Limb (tissue), 2 donors: ENCODE measurements at regions not wholly inside any gene's neighbourhood (a gene's known extent, or its start where the extent isn't known, plus 50 kb on each side); places are given as distances from the start of the nearest gene placed in this dataset.
A peak's percentile ranks its signal among the peaks of the same experiment; 100 is the strongest.

Source experiments
- DNase-seq, 2 donors: peaks; one replicate each; pipeline ENCODE4 v3.0.0-alpha.2; 2016; ENCODE audit errors: extremely low spot score in 2 of 2

DNA sequence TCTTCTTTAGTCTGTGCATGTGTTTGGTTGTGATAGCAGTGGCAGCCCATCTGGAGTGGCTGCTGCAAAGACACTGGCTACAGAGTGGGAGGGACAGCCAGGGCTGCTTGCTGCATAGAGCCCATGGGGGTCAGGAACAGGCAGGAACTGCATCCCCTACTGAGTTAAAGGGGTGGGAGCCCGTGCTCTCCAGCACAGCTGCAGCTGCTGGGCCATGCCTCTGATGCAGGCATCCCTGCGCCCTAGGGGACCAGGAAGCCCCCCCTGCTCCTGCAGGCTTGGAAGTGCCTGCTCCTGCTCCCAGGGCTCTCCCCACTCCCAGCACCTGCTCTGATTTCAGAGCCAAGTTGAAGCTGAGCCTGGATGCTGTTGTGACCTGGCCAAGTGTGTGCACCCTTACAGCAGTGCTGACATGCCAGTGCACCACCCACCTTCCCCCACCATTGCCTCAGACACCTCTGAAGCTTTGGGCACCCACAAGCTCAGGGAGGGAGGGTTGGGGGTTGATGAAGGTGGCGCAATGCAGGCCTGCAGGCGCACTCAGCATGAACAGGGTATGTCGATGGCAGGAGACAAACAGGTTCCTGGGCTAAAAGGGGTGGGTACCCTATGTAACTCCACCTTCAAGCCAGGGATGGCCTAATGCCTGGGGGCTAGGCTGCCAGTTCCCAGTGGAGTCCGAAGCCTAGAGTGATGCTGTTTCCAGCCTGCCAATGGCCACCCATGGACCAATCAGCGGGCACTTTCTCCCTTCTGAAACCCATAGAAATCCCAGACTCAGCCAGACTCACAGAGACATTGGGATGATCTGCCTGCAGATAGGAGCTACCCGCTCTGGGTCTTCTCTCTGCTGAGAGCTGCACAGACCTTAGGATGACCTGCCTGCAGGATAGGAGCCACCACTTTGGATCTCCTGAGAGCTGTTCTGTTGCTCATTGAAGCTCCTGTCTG, 919.9 kb upstream of the MIR17HG start:
- DNase-seq, result no peak

DNA sequence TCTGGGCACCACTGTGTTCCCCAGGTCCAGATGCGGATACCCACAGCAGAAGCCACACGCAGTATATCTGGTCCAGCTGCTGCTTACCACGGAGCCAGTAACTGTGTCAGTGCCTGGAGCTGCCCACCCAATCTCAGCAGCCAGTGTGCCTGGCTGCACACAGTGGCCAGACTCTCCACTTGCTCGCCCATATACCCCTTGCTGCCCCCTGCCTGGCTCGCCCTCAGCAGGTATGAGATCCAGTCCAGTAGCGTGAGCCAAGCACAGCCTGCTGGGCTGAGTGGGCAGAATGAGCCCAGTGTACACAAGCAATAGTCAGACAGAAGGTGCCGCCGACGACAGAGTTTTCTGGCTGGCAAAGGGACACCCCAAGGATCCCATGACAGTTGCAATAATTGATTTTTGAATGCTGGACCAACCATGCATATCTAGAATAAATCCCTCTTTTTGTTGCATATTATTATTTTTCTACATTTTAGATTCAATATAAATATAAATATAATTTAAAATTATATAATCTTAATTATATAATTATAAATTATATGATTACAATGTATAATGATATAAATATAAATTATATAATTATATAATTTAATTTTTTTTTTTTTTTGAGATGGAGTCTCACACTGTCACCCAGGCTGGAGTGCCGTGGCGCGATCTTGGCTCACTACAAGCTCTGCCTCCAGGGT, 918.8 kb upstream of the MIR17HG start:
- DNase-seq, result no peak

DNA sequence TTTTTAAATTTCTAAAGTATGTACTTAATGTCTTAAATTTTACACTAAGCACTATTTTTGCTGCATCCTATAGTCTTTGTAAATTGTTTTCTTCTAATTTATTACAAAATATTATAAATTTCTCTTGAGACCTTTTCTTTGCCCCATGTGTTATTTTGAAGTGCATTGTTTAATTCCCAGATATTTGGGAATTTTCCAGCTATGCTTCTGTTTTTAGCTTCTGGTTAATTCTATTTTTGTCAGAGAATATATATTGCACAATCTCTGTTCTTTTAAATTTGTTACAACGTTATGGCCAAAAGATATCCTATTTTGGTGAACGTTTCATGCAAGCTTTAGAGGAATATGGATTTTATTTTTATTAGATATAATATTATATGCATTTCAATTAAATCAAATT, 917.4 kb upstream of the MIR17HG start:
- DNase-seq, result no peak

DNA sequence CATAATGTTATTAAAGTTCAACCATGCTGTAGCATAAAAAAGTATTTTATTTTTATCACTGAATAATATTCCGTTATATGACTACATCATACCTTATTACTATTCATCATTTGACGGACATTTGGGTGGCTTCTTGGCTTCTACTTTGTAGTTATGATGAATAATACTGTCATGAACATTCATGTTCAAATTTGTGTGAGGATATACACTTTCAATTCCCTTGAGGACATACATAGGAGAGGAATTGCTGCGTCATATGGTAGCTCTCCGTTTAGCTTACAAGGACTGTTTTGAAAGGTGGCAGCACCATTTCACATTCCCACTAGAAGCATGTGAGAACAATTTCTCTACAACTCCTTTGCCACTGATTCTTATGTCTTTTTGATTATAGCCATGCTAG, 910.8 kb upstream of the MIR17HG start:
- DNase-seq, result no peak

GRCh38 chr13:90438576-90438975, 908.9 kb upstream of the MIR17HG start:
- no peak for DNase-seq

DNA sequence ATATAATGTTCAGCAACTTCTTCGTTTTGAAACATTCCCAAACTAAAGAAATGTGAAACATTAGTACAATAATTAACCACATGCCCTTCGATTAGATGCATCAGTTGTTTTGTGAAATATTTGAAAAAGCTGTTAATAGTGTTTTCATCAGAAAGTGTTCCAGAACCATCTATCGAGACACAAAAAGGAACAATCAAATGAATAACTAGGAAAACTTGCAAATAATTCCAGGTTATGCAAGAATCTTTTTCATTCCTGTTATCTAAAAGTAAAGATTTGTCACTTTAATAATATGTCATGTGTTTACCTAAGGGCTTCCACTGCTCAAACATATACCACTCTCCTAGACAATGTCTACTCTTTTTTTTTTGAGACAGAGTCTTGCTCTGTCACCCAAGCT, 904.2 kb upstream of the MIR17HG start:
- no peak for DNase-seq

DNA sequence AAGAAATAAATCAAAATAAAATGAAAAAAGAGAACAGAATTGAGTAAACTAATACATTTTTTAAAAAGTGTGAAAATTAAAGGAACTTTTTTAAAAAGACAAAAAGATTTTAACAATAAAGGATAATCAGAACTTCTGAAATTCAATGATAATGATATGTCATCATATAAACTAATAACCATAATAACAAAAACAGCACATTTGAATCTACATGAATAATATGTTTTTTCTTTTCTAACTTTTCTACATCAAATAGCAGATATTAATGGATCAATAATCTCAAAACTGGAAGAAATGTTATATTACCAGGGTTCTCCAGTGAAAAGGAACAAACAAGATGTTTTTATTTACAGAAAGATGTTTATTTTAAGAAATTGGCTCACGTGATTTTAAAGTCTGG, 903.3 kb upstream of the MIR17HG start:
- DNase-seq, result no peak

GRCh38 chr13:90445179-90445578, 902.3 kb upstream of the MIR17HG start:
- DNase-seq, result peak in 1 of 2 donors; percentile 65

DNA sequence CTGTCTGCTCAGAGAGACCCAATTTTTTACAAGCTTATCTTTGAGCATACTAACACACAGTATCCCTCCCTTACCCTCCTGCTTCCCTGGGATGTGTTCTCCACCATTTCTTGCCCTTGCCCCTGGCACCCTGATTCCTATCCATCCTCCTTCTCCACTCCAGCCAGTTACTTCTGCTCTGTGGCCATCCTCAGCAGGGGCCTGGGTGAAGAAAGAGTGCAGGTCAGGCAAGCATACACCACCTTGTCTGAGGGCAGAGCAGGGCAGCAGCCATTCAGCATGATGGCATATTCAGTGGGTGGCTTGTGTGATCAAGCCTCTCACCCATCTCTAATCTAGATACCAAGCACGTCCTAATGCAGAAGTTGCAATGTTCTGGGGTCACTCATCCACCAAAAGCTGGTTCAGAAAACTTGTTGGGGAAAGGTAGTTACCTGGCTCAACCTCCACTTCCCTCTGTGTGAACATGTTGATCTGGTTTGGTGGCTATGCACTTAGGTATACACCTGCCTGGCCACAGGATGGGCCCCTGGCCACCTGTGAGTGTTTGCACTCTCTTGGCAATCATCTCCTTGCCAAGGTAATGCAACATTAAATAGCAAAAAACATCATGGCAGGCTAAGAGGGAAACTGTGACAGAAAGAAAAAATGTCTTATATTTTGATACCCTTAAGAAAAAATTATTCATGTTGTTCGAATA, 900.3 kb upstream of the MIR17HG start:
- no peak for DNase-seq

- no peak for DNase-seq
Measured at GRCh38 chr13:90447734-90448101, 899.8 kb upstream of the MIR17HG start.

DNA sequence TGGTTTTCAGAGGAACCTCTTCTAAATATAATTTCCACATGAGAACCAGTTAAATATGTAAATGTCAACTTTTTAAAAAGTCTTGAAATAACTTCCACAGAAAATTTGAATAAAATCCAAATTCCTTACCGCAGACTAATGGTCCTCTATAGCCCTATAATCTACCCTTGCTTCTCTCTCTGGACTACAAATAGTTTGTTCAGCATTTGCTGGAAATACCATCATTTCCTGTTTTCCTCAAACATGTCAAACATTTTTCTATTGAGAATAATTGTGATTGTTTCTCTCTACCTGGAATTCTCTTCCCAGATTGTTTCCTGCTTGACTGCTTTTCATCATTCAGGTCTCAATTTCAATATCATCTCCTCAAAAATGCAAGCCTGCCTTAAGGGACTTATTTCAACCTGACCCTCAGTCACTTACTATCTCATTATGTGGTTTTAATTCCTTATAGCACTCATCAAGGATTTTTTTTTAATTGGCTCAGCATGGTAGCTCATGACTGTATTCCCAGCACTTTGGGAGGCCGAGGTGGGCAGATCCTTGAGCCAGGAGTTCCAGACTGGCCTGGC, 898.9 kb upstream of the MIR17HG start:
- no peak for DNase-seq

GRCh38 chr13:90453342-90453741, 894.1 kb upstream of the MIR17HG start:
- DNase-seq, result no peak

GRCh38 chr13:90454002-90454636, 893.4 kb upstream of the MIR17HG start:
- no peak for DNase-seq

DNA sequence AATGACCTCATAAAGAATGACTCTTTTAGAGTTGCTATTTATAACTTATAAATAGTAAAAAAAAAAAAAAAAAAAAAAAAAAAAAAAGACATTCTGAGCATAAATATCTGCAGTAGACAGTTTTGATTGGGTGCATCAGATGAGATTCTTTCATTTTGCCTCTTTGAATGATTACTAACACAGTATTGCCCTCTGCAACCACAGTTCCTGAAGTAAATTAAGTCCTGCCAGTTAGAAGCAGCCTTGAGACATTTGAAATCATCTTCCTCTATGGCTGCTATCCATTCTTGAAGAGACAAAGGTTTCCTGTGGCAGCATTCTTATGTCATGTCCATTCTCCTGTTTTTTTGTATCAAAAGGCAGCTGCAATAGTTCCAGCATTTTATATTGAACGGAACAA, 892.4 kb upstream of the MIR17HG start:
- DNase-seq, result no peak

GRCh38 chr13:90455823-90456222, 891.7 kb upstream of the MIR17HG start:
- DNase-seq, result no peak

- no peak for DNase-seq
Measured at GRCh38 chr13:90461398-90461797, 886.1 kb upstream of the MIR17HG start.

DNA sequence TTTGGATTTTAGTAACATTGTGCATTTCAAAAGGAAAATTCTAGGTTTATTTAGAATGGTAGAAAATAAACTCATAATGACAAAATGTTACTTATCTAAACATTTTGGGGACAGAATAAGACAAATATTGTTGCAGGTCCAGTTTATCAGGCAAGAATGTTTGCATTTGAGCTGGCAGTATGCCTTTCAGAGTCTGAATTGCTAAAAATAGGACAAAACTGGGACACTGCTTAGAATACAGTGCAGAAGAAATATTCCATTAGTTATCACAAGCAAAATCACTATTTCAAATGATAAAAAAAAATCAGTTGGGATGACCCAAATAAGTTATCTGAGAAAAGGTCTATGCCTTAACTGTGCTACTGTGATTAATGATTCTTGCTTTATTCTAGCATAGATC, 870.3 kb upstream of the MIR17HG start:
- DNase-seq, result no peak

GRCh38 chr13:90483906-90484305, 863.6 kb upstream of the MIR17HG start:
- no peak for DNase-seq

DNA sequence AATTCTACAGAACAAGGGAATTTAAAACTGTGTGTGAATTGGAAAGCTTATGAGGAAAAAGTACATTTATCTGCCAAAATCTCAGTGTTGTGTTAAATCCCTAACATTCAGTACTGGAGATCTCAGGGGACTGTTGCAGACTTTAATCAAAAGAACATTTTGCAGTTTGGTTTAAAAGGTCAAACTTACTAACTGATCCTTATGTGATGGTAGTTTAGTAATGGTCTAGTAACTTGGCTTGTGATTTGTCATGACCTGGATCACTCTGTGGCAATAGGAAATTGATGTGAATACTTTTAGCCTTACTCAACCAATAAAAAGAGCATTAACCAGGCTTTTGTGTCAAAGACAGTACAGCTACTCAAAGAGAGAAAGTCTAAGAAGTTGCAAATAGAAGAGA, 862.1 kb upstream of the MIR17HG start:
- DNase-seq, result peak in 1 of 2 donors; percentile 88

- no peak for DNase-seq
Measured at GRCh38 chr13:90492872-90493271, 854.6 kb upstream of the MIR17HG start.

GRCh38 chr13:90493667-90494066, 853.8 kb upstream of the MIR17HG start:
- DNase-seq, result no peak
